ENCODE measurements at regions not wholly inside any gene's neighbourhood (a gene's known extent, or its start where the extent isn't known, plus 50 kb on each side); places are given as distances from the start of the nearest gene placed in this dataset.

GRCh38 chr6:23200946-23201345, 631.6 kb downstream of the HDGFL1 start:
- no peak for TF ChIP-seq CTCF (IDR thresholded peaks at IDR 0.05 in 2 of 3, conservative IDR thresholded peaks at IDR 0.05 in 1 of 3; ENCODE audit: borderline replicate concordance in 1 of 3, insufficient read depth in 1 of 3, low read depth in 2 of 3, low read length in 2 of 3)
- TF ChIP-seq ZNF274 (IDR thresholded peaks at IDR 0.05; ENCODE audit: low read depth, low read length): no peak
- TF ChIP-seq SIN3A (IDR thresholded peaks at IDR 0.05; ENCODE audit: low read depth): no peak
- TF ChIP-seq POLR2A (IDR thresholded peaks at IDR 0.05; ENCODE audit: borderline replicate concordance, extremely low read depth, insufficient read depth, insufficient read length): no peak
- no peak for TF ChIP-seq POLR2AphosphoS5 (IDR thresholded peaks at IDR 0.05; ENCODE audit: low read depth, low read length)
- TF ChIP-seq MAX (IDR thresholded peaks at IDR 0.05): no peak
- no peak for TF ChIP-seq YY1 (IDR thresholded peaks at IDR 0.05; ENCODE audit: extremely low read depth, insufficient replicate concordance, low read depth, low read length)
- TF ChIP-seq EZH2phosphoT487 (IDR thresholded peaks at IDR 0.05; ENCODE audit: borderline replicate concordance): no peak
- TF ChIP-seq EZH2 (IDR thresholded peaks at IDR 0.05): no peak
- no peak for TF ChIP-seq RAD21 (IDR thresholded peaks at IDR 0.05; ENCODE audit: low read depth)
- no peak for TF ChIP-seq ATF3 (IDR thresholded peaks at IDR 0.05)
- TF ChIP-seq ZBTB33 (IDR thresholded peaks at IDR 0.05; ENCODE audit: extremely low read depth, insufficient replicate concordance, low read length): no peak
- TF ChIP-seq CEBPB (IDR thresholded peaks at IDR 0.05; ENCODE audit: low read depth): no peak
